Islet of Langerhans (tissue), 1 donor: ENCODE measurements at regions not wholly inside any gene's neighbourhood (a gene's known extent, or its start where the extent isn't known, plus 50 kb on each side); places are given as distances from the start of the nearest gene placed in this dataset.

Source experiments
- FAIRE-seq: peaks from one replicate; lab custom pipeline; 2011; peaks lifted over from hg19 to GRCh38; lab: Jason Lieb, UNC

GRCh38 chr22:25366876-25367466 lies 147.5 kb downstream of the CRYBB2 start:
- no peak for FAIRE-seq

GRCh38 chr22:25367756-25368155 lies 148.3 kb downstream of the CRYBB2 start:
- no peak for FAIRE-seq

DNA sequence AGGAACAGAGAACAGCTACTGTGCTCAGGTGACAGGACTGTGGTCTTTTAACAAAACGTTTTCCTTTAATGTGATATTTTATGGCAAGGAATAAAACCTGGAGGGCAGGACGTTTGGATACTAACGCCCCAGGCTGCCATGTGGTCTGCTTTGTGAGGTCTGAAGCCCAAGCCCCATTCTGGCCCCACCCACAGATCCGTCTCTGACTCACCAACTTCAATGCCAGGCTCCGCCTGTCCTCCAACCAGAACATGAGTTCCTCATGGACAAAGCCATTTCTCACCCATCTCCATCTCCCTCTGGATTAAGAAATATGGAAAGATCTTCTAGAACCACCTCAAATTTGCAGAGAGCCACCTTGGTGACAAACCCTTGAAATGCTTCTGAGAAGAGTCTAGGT lies 148.8 kb downstream of the CRYBB2 start:
- no peak for FAIRE-seq

DNA sequence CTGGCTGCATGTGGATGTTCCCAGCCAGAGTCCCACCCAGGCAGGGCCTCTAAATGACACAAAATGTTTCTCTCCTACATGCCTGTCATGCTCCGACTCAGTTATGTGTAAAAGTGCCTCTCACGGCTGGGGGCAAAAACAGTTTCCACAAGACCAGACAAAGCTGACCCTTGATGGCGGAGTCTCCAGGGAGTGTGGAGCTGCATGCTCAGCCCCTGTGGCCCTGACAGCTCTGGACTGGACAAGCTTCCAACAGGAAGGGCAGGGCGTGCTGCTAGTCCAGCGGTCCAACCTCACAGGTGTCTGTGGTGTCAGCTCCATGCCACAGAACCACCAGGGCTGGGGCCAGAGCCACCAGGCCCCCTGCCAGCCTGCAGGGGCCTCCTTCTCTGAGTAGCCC lies 149.6 kb downstream of the CRYBB2 start:
- no peak for FAIRE-seq

DNA sequence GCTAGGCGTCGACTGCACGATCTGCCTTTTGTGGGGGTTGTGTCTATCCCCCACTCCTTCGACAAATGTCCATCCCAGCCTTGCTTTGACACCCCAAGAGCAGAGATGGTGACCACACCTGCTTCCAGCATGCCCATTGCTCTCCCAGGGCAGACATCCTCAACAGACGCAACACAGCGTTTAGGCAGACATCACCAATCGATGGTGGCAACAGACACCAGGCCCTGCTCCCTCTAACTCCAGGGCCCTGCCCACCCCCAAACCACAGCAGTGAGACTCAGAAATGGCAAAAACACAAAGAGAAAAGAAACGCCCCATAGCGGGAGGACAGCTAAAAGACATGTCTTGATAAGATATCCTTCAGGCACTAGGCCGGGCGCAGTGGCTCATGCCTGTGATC lies 150.9 kb downstream of the CRYBB2 start:
- FAIRE-seq, result no peak

- no peak for FAIRE-seq
These were observed 152.7 kb downstream of the CRYBB2 start for GRCh38 chr22:25372000-25372595.

DNA sequence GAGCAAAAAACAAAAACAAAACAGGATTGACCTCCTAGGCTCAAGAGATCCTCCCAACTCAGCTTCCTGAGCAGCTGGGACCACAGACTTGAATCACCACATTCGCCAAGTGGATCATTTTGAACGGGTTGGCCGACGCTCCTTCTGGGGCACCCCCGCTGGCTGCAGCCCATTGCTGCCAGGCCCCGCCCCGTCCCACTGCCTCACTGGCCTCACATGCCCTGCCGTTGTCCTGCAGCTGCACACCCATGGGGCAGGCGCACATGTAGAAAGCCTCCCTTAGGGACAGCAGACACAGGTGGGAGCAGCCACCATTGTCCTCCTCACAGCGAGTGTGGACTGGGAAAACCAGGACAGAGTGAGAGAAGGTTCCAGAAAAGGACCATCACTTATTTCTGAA lies 154.5 kb downstream of the CRYBB2 start:
- no peak for FAIRE-seq

- no peak for FAIRE-seq
These were observed 155.4 kb downstream of the CRYBB2 start for GRCh38 chr22:25374869-25375268.

DNA sequence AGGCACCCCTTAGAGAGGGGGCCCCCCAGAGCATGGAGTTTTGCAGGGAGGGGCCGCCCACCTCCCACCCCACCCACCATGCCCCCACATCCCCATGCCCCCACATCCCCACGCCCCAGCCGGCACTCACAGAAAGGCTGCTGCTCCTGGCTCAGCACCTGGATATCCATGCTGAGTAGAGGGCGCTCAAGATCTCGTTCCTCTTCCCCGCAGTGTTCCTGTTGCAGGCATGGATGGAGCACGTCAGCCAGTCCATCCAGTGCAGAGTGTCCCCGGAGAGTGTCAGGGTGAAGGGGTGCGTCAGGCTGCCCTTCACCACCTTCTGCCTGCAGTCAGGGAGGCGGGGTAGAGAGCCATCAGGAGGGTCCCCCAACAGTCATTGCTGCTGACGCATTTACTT lies 156.2 kb downstream of the CRYBB2 start:
- no peak for FAIRE-seq

- FAIRE-seq, result no peak
These were observed 158.3 kb downstream of the CRYBB2 start for GRCh38 chr22:25377699-25378098.

- FAIRE-seq, result no peak
These were observed 160.8 kb downstream of the CRYBB2 start for GRCh38 chr22:25380122-25380747.

- no peak for FAIRE-seq
These were observed 163.3 kb downstream of the CRYBB2 start for GRCh38 chr22:25382762-25383161.

DNA sequence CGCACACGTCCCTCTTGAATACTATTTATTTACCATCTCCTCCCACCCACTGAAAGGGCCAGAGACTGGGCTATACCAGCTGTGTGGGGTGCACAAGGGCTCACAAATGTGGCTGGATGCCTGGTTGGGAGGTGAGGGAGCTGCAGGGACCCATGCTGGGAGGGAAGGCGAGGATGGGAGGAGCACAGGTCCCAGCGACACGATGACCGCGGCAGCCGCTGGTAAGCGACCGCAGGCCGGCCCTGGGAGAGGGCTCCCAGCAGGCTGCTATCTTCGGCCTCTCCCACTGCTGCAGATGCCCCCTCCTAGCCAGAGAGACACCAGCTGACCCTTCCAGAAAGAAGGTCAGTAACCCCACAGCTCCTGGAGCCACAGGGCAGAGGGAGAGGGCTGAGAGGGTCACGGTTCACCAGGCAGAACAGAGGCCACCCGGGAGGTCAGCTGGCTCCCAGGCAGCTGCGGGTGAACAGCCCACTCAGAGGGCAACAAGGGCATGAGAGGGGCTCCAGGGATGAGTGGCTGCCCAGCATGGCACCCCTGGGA lies 163.9 kb downstream of the CRYBB2 start:
- no peak for FAIRE-seq

DNA sequence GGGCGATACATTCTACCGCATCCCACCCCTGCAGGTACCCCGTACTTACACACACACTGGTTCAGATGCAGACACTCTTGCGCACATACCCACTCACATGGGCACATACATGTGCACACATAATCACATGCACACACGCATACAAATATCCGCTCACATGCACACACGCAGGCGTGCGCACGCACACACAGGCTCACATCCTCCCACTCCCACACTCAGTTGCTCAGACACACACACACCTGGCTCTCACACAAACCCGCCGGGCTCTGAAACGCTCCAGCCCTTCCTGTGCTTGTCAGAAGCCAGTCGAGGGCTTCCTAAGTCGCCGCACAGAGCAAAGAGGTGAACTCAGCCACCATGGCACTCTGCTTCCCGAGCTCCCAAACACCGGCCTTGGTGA lies 164.5 kb downstream of the CRYBB2 start:
- FAIRE-seq, result no peak

DNA sequence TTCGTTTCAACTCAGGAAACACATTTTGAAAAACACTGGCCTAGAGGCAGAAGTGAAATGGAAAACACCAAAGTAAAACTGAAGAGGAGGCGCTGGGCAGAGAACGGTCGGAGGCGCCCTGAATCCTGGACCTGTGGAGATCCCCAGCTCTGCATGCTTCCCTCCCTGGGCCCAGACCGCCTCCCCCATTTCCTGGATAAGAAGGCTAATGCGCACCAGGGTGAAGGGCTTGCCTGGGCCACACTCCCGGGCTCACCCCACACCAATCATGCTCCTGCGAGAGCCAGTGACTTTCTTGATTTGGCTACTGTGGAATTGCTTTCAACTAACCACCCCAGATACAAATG lies 167.1 kb downstream of the CRYBB2 start:
- no peak for FAIRE-seq

GRCh38 chr22:25388415-25388814 lies 169.0 kb downstream of the CRYBB2 start:
- FAIRE-seq, result no peak

DNA sequence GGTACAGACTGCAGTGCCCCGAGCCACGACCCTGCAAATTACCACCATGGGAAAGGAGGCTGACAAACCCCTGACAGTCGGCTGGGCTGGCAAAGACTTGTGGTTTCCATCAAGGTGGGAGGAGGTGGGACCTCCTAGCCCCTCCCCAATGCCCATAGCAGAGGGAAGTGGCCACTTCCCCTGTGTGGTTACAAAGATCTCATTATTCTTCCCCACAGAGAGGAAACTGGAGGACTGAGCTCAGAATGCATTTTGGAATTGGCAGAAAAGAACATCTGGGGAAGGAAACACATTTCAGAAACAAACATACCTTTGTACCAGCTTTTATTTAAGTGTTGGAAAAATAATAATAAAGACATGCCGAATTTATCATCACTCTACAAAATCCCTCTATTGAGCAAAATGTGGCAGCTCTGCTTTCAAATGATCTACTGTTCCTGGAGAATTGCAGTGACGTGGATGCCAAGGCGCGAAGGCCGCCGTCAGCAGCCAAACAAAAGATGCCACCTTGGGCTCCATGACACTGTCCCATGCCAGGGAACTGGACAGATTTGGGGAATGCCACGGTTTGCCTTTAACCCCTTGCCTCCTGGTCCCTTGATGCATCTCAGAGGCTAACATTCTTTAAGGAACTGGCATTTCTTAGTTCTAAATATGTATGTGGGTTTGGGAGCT lies 169.6 kb downstream of the CRYBB2 start:
- no peak for FAIRE-seq

DNA sequence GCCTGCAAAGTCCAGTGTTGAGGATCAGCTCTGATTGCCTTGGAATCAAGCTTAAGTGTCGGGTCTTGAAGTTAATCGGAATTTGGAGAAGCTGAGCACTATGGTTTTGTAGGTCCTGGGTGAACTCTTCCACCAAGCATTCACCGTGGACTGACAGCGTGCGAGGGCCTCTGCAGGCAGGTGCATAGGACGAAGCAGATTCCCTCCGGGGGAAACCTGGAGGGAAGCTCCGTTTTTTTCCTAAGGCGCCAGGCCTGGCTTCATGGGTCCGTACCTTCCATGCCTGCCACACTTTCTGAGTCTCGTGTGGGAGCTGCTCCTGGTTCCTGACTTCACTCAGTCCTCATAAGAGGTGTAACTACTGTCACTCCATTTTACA lies 170.1 kb downstream of the CRYBB2 start:
- no peak for FAIRE-seq

DNA sequence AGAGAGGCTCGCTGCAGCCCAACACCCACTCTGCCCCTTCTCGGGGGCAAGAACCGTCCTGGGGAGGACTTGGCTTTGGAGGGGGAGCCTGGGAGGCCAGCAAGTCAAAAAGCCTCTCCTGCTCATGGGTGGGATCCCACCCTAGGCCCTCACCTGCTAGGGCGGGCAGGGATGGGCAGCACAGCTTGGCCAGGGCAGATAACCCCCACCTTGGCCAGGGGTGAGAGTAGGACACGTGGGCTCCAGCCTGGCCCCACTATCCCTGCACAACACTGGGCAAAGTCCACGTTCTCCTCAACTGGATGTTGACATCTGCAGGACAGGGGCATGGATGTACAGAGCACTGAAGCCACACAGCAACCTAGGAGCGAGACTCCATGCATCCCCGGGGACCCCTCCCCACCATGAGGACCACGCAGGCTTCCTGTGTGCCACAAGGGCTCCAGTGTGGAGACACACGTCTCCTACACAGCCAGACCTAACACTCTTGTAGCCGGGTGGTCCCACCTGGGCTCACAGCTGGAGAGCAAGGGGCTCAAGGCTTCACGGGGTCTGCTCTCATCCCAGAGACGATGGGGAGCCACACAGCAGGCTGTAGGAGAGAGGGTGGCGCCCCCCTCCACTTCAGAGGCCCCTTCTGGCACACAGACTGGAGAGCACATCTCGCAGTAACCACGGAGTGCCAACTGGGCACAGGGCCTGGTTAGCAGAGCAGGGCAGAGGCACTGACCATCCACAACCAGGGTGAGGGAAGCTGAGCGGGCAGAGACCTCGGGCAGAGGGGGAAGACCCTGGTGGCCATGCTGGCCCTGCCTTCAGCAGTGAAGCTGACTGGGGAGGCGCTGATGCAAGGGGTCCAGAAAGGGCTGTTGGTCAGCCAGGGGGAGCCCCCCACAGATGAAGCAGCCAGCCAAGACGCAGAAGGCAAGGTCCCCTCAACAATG lies 171.1 kb downstream of the CRYBB2 start:
- no peak for FAIRE-seq

DNA sequence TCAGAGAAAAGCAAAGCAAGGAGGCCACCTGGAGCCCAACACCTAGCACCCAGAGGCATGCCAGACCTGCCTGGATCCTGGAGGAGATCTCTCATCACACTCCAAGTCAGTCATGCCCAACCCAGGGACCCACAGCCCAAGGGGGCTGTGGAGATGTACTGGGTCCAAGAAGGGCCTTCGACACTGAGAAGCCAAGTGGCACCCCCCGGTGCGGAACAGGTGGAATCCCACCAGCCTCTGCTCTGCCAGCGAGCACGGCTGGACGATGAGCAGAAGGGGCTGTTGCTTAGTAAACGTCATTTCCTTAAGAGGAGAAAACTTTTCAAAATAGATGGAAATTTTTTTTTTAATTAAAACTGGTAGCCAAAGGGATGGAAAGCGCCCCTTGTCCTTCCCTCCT lies 171.9 kb upstream of the GRK3 start:
- FAIRE-seq, result no peak

GRCh38 chr22:25393121-25393805 lies 171.2 kb upstream of the GRK3 start:
- no peak for FAIRE-seq

GRCh38 chr22:25395468-25395867 lies 169.0 kb upstream of the GRK3 start:
- FAIRE-seq, result no peak
